GM19397 (cell line): ENCODE measurements at regions not wholly inside any gene's neighbourhood (a gene's known extent, or its start where the extent isn't known, plus 50 kb on each side); places are given as distances from the start of the nearest gene placed in this dataset.

Experiments
- ATAC-seq: cut with Tn5 transposase; IDR thresholded peaks from one replicate; pipeline ENCODE4 v1.9.1; 2021; ENCODE audit warnings: mild to moderate bottlenecking, moderate library complexity; ENCODE audit not compliant: unreplicated experiment

DNA sequence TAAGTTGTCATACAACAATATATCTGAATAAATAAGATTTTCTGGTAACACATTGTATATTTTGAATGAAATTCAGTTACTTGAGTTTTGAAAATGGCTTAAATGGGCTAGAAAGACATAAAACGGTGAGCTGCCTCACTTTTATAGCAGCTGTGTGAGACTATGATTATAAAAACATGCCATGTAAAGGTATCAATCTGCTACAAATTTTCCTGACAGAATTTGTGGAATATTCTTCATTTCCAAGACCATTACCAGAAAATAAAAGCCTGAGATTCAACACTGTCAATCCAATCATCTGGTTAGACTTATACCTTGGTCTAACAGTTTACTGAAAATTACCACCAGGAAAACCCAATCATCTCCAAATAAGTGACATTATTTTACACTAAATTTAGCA, 181.1 kb downstream of the SPCS3 start:
- no peak for ATAC-seq

- ATAC-seq: no peak
Measured at GRCh38 chr4:176504118-176504517, 184.4 kb downstream of the SPCS3 start.

DNA sequence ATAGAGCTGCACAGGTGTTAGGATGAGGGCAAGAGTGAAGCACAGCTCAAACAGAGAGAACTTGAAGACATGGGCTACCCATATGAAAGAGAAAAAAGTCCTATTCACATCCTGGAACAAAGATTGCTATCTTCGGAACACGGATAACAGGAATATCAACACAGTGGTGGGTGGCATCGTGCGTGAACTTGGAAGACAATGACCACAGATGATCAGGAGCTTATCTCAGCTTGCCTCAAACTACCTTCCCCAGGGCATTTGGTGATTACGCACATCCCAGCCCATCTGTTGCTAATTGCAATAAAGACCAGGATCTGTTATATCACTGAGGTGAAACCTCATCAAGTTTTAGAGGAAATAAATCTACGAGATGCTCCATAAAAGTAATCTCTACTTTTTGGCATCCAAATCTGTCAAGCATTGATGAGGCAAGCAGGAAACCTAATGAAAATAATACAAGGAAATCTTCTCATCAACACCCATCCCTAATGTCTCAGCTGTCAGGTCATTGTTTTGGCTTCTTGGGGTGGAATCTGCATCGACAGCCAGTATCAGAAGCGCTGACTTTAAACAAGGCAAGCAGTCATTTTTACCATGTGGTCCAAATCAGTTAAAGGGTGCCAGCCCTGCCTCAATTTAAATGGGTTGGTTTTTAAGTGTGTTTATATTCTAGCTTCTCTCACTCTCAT, 188.2 kb downstream of the SPCS3 start:
- ATAC-seq: no peak

- no peak for ATAC-seq
Measured at GRCh38 chr4:176508780-176509331, 189.1 kb downstream of the SPCS3 start.

DNA sequence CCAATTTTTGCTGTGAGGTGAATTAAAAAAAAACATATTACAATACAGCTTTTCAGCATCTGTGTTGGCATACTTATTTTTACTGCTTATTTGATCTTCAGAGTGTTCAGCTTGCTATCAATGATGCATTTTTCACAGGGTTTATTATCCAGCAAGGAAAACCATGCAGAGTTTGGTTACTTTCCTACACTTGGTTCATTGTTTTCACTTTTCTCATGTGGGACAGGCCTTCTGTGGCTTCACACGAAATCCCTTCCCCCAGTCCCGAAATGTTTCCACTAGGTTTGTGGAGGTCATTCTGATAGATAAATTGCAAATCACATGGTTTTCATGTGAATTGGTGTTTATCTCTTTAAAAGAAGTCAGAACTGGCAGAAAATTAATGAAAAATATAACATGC, 205.8 kb downstream of the SPCS3 start:
- no peak for ATAC-seq

DNA sequence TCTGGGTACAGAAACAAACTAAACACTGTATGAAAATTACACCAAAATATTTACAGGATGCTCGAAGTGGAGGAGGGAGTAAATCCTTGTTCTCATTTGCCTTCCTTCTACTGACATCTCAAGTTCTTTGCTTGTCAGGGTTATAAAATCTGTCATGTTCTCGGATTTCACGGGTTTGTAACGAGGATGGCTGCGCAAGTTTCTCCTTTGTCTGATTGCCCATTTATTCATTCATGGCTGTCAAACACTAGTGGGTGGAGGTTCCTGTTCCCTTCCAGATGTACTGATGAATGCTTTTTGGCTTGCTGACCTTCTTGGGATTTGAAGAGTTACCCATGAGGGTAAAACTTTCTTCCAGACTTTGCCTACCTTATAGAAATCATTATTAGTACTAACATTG, 206.9 kb downstream of the SPCS3 start:
- ATAC-seq: no peak

DNA sequence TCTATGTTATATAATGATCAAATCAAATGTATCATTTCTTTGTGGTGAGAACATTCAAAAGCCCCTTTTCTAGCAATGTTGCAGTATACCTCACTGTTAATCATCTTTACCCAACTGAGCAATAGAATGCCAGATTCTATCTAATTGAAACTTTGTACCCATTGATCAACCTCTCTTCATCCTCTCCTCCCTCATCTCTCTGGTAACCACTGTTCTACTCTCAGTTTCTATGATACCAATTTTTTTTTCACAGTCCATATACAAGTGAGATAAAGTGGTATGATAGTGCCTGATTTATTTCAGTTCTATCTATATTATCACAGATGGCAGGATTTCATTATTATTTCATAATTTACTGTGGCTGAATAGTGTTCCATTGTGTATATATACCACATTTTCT, 209.8 kb downstream of the SPCS3 start:
- no peak for ATAC-seq

- ATAC-seq: no peak
Measured at GRCh38 chr4:176533159-176533558, 213.4 kb downstream of the SPCS3 start.

- no peak for ATAC-seq
Measured at GRCh38 chr4:176534566-176534965, 214.8 kb downstream of the SPCS3 start.

DNA sequence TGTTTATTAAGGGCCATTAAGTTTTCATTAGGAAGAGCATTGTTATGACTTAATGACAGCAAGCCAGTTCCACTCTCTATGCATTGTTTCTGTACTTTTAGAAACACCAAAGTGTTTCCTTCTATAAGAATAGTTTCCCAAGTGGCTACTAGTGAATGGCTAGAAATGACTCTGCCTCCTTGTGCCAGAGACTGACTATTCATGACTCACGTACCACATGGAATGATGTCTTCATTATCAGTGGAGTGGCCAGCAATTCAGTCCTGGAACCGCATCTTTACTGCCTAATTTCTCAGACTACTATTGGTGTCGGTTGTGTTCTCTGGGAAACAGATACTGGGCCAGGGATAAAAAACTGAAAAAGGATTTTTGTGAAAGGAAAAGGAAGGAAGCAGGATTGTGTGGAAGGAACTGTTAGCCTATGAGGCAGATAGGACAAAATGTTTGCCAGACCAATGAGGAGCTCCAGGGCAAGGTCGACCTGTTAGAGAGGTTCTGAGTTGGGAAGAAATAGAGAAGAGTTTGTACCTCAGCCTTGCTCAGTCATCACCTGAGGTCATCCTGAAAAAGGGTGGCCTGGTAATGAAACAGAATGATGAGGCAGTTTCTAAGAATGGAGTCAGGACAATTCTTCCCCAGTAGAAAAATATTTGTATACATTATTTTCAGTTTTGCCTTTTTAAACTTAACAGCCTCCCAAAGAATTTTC, 218.6 kb downstream of the SPCS3 start:
- ATAC-seq: no peak

DNA sequence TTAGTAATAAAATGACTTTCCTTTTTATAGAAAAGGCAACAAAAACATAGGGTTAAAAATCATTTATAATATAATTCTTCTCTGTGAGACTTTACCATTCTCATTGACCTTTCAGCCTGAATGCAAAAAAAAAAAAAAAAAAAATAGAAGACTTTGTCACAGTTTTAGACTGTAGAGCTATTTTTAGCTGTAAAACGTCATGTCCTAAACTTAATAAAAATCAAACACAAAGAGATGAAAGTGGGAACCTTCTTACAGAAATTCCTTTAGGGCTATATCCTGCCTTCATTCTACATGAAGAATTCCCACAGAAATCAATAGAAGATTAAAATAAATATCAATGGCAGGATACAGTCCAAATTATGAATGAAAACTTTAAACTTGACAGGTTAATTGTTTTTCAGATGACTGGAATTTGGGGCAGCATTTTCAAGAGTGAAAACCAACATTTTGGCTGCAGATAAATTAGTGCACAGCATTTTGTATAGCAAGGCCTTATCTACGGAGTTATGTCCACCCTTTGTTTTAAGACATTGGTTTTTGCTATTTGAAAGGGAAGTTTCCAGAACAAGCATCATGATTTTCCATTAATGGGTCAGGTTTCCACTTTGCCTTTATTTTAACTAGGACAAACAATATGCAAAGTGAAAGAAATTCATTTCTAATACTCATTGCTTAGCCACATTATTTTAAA, 219.5 kb downstream of the SPCS3 start:
- no peak for ATAC-seq

GRCh38 chr4:176539785-176540175, 220.0 kb downstream of the SPCS3 start:
- no peak for ATAC-seq

DNA sequence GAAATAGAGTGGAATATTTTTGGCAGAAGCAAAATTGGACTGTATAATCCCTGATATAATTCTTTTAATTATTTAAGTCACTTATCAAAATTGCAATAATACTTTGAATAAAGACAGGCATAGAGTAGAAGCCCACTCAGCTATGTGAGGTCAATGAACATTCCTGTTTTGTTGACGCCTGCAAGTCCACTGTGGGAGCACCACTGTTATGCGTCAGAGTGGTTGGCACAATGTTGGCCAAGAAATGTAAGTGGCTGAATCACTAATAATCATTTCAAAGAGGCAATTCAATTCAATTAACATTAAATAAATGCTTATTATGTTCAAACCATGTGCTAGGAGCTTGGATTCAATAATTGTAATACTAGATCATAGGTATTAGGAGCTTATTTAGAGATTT, 221.0 kb downstream of the SPCS3 start:
- no peak for ATAC-seq

GRCh38 chr4:176545872-176546271, 226.1 kb downstream of the SPCS3 start:
- ATAC-seq: no peak

DNA sequence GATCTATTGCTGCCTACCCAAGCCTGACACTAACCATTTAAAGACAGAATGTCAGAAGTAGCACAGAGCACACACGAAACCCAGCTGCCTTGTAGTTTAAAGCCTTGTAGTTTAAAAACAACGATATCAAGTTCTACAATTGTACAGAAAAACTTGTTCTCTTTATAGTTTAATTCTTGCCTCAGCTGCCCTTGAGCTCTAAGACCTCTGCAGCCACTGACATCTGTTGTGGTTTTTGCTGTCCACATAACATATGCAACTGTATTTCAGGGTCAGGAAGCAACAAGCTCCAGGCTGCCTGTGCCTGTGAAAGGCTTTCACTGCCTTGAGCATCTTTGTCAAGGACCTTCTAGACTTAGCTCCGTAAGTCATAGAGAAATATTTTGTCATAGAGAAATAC, 227.2 kb downstream of the SPCS3 start:
- no peak for ATAC-seq

DNA sequence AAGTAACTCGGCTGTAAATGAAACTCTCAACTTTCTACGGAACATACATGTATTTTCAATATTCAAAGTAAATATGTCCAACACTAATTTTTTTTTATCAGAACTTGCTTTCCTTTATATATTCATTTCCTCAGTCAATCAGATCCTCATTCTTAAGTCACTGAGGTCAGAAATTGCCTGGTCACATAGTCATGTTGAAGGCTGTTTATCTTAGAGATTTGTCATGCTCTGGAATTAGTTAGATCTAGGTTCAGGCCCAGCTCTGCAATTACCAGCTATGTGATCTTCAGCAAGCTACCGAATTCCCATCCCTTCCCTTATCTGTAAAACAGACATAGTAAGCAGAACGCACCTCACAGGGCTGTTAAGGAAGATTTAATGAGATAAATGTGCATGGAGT, 228.8 kb downstream of the SPCS3 start:
- no peak for ATAC-seq

- ATAC-seq: no peak
Measured at GRCh38 chr4:176549161-176549865, 229.5 kb downstream of the SPCS3 start.

GRCh38 chr4:176558661-176559060, 234.1 kb downstream of the VEGFC start:
- no peak for ATAC-seq

DNA sequence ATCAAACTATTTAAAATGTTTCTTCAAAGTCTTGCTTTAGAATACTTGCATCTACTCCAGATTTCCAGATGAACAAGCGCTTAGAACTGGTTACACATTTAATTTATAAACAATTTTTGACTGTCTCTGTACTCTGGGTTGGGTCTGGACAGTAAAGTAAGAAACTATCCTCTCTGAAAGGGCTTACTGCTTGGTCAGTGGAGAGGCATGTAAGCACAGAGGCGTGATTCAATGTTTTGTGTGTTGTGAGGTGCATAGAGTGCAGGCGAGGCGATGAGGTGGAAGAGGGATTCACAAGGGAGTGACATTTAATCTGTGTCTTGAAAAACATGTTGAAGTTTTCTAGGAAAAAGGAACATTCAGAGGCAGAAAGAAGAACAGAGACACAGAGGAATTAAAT, 231.4 kb downstream of the VEGFC start:
- no peak for ATAC-seq

- no peak for ATAC-seq
Measured at GRCh38 chr4:176563591-176563990, 229.1 kb downstream of the VEGFC start.

DNA sequence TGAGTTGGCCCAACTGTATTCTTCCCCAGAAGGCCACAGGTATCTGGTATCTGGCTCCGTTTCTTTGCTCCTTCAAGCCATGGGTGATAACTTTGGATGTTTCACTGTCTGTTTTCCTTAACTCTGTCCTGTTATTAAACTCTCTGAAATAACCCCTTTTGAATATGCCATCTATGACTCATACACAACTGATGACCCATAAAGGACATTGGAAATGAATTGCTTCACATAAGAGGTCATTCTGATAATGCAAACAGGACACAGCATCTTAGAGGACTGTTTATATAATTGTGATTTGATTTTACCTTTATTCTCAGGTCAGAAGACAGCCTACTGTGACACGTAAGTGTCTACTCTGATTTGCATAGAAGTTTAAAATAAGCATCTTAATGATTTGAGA, 227.7 kb downstream of the VEGFC start:
- ATAC-seq: no peak
